ENCODE measurements at regions not wholly inside any gene's neighbourhood (a gene's known extent, or its start where the extent isn't known, plus 50 kb on each side); places are given as distances from the start of the nearest gene placed in this dataset.

- TF ChIP-seq POLR2A (IDR thresholded peaks at IDR 0.05; ENCODE audit: low read depth, low read length): no peak
- FAIRE-seq: no peak
- no peak for DNase-seq (ENCODE audit: insufficient read length, low spot score)
Measured at GRCh38 chr20:63124782-63125580, 91.0 kb downstream of the YTHDF1 start.

GRCh38 chr20:63124092-63124781, 91.7 kb downstream of the YTHDF1 start:
- no peak for TF ChIP-seq POLR2A (IDR thresholded peaks at IDR 0.05; ENCODE audit: low read depth, low read length)
- DNase-seq (ENCODE audit: insufficient read length, low spot score) (peak; percentile 69), FAIRE-seq (no peak)

GRCh38 chr20:63123331-63123741, 92.6 kb downstream of the YTHDF1 start:
- DNase-seq (ENCODE audit: insufficient read length, low spot score) (no peak), FAIRE-seq (no peak)
- no peak for TF ChIP-seq POLR2A (IDR thresholded peaks at IDR 0.05; ENCODE audit: low read depth, low read length)

- DNase-seq (ENCODE audit: insufficient read length, low spot score) (no peak), FAIRE-seq (no peak)
- no peak for TF ChIP-seq POLR2A (IDR thresholded peaks at IDR 0.05; ENCODE audit: low read depth, low read length)
Measured at GRCh38 chr20:63122626-63123025, 93.3 kb downstream of the YTHDF1 start.

- no peak for FAIRE-seq
- no peak for DNase-seq (ENCODE audit: insufficient read length, low spot score)
- TF ChIP-seq POLR2A (IDR thresholded peaks at IDR 0.05; ENCODE audit: low read depth, low read length): no peak
Measured at GRCh38 chr20:63121749-63122405, 94.1 kb downstream of the YTHDF1 start.

- no peak for TF ChIP-seq POLR2A (IDR thresholded peaks at IDR 0.05; ENCODE audit: low read depth, low read length)
- no peak for DNase-seq (ENCODE audit: insufficient read length, low spot score)
- no peak for FAIRE-seq
Measured at GRCh38 chr20:63121246-63121645, 94.7 kb downstream of the YTHDF1 start.

- DNase-seq (ENCODE audit: insufficient read length, low spot score): no peak
- no peak for TF ChIP-seq POLR2A (IDR thresholded peaks at IDR 0.05; ENCODE audit: low read depth, low read length)
- FAIRE-seq: no peak
Measured at GRCh38 chr20:63120808-63121090, 95.2 kb downstream of the YTHDF1 start.

GRCh38 chr20:63119963-63120807, 95.7 kb downstream of the YTHDF1 start:
- DNase-seq (ENCODE audit: insufficient read length, low spot score) (no peak), FAIRE-seq (no peak)
- TF ChIP-seq POLR2A (IDR thresholded peaks at IDR 0.05; ENCODE audit: low read depth, low read length): no peak

GRCh38 chr20:63119121-63119962, 96.6 kb downstream of the YTHDF1 start:
- no peak for DNase-seq (ENCODE audit: insufficient read length, low spot score)
- FAIRE-seq: no peak
- no peak for TF ChIP-seq POLR2A (IDR thresholded peaks at IDR 0.05; ENCODE audit: low read depth, low read length)

- TF ChIP-seq POLR2A (IDR thresholded peaks at IDR 0.05; ENCODE audit: low read depth, low read length): no peak
- DNase-seq (ENCODE audit: insufficient read length, low spot score) (no peak), FAIRE-seq (no peak)
Measured at GRCh38 chr20:63118303-63119120, 97.4 kb downstream of the YTHDF1 start.

GRCh38 chr20:63117661-63118302, 98.1 kb downstream of the YTHDF1 start:
- DNase-seq (ENCODE audit: insufficient read length, low spot score) (no peak), FAIRE-seq (no peak)
- no peak for TF ChIP-seq POLR2A (IDR thresholded peaks at IDR 0.05; ENCODE audit: low read depth, low read length)

- FAIRE-seq: no peak
- TF ChIP-seq POLR2A (IDR thresholded peaks at IDR 0.05; ENCODE audit: low read depth, low read length): no peak
- DNase-seq (ENCODE audit: insufficient read length, low spot score): no peak
Measured at GRCh38 chr20:63117151-63117550, 98.8 kb downstream of the YTHDF1 start.

All from H54 (cell line).